ENCODE measurements at regions not wholly inside any gene's neighbourhood (a gene's known extent, or its start where the extent isn't known, plus 50 kb on each side); places are given as distances from the start of the nearest gene placed in this dataset.

DNA sequence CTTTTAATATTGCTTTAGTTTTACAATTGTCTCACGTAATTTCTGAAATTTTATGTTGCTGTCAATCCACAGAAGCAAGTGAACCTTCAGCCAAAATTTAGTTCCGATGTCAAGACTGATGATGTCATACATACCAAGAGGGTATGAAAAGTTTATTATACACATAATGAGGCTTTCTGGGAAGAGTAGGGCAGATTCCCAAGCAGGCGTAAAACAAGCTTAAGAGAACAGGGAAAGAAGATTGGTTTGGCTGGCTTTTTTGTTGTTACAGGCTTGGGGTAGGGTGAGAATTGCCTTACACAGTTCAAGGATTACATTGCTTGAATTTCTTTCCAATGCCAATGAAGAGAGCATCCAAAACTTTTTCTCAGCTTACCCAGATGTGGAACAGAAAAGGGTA lies 1962.9 kb upstream of the CDH6 start:
- Histone ChIP-seq H3K27me3 (replicated peaks; ENCODE audit: control insufficient read depth, insufficient read depth, low read length) (no peaks in the 10 kb centered on the region), H3K36me3 (ENCODE audit: control insufficient read depth, insufficient read depth, low read length) (no peaks in the 10 kb centered on the region), H3K4me3 (replicated peaks; ENCODE audit: low read depth, low read length) (no peak overlapping the region)
- DNase-seq (ENCODE audit: extremely low read depth, insufficient read length), result no peak
- TF ChIP-seq, protein P1, sequence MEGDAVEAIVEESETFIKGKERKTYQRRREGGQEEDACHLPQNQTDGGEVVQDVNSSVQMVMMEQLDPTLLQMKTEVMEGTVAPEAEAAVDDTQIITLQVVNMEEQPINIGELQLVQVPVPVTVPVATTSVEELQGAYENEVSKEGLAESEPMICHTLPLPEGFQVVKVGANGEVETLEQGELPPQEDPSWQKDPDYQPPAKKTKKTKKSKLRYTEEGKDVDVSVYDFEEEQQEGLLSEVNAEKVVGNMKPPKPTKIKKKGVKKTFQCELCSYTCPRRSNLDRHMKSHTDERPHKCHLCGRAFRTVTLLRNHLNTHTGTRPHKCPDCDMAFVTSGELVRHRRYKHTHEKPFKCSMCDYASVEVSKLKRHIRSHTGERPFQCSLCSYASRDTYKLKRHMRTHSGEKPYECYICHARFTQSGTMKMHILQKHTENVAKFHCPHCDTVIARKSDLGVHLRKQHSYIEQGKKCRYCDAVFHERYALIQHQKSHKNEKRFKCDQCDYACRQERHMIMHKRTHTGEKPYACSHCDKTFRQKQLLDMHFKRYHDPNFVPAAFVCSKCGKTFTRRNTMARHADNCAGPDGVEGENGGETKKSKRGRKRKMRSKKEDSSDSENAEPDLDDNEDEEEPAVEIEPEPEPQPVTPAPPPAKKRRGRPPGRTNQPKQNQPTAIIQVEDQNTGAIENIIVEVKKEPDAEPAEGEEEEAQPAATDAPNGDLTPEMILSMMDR (IDR thresholded peaks at IDR 0.05; ENCODE audit: insufficient read depth, low read length, poor library complexity, severe bottlenecking), result no peak

DNA sequence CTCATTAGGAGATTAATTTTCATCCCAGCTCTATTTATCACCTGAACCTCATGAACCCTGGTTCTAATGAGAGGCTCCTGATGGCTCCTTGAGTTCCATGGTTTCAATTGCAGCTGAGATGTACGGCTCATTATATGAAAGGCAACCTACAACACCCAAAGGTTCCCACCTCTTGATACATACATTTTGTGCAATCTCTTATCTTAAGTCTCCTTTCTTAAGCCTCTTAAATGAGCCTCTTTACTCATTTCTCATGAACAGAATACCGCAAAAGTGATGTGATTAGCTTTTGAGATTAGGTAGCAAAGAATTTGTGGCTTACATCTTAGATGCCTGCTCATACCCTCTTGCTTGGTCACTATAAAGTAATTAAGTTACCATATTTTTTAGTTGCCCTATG lies 1964.0 kb upstream of the CDH6 start:
- Histone ChIP-seq H3K4me3 (replicated peaks; ENCODE audit: low read depth, low read length) (no peak overlapping the region), H3K36me3 (ENCODE audit: control insufficient read depth, insufficient read depth, low read length) (no peaks in the 10 kb centered on the region), H3K27me3 (replicated peaks; ENCODE audit: control insufficient read depth, insufficient read depth, low read length) (no peaks in the 10 kb centered on the region)
- TF ChIP-seq, protein P1 (IDR thresholded peaks at IDR 0.05; ENCODE audit: insufficient read depth, low read length, poor library complexity, severe bottlenecking), result no peak
- DNase-seq (ENCODE audit: extremely low read depth, insufficient read length), result no peak

DNA sequence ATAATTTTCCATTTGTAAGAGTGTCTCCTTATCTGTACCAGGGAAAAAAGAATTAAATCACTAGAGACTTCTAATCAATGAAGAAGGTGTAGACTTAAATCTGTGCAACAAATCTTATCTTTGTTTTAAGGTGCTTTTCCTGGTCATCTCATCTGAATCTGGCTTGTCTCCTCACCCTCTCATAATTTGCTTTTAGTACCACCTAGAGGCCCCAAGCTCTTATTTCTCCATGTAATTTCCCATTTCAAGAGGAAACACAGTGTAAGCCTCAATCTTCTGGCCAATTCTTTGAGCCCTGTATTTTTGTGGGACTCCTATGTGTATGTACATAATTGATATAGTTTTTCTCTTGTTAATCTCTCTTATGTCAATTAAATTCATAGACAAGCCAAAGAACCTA lies 1975.3 kb upstream of the CDH6 start:
- Histone ChIP-seq H3K36me3 (ENCODE audit: control insufficient read depth, insufficient read depth, low read length) (no peaks in the 10 kb centered on the region), H3K4me3 (replicated peaks; ENCODE audit: low read depth, low read length) (no peak overlapping the region), H3K27me3 (replicated peaks; ENCODE audit: control insufficient read depth, insufficient read depth, low read length) (no peaks in the 10 kb centered on the region)
- DNase-seq (ENCODE audit: extremely low read depth, insufficient read length), result no peak
- TF ChIP-seq, protein P1 (IDR thresholded peaks at IDR 0.05; ENCODE audit: insufficient read depth, low read length, poor library complexity, severe bottlenecking), result no peak

DNA sequence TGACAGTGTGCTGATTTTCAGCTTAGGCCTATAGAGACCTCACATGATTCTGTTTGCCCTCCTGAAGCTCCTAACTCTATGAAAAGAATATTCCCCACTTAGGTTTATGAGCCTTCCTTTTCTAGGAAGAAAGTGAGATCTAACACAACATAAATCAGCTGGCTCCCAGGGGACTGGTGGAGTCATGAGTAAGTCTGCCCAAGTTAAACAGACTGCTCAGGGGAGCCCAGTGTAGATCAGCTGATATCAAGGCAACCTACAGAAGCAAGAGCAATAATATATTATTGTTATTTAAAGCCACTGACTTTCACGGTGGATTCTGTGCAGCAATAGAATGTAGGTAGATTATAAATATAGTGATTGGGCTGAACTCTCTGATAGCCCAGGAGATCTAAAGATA lies 1978.6 kb upstream of the CDH6 start:
- TF ChIP-seq, protein P1 (IDR thresholded peaks at IDR 0.05; ENCODE audit: insufficient read depth, low read length, poor library complexity, severe bottlenecking), result no peak
- Histone ChIP-seq H3K36me3 (ENCODE audit: control insufficient read depth, insufficient read depth, low read length) (no peaks in the 10 kb centered on the region), H3K27me3 (replicated peaks; ENCODE audit: control insufficient read depth, insufficient read depth, low read length) (no peaks in the 10 kb centered on the region), H3K4me3 (replicated peaks; ENCODE audit: low read depth, low read length) (no peak overlapping the region)
- no peak for DNase-seq (ENCODE audit: extremely low read depth, insufficient read length)

DNA sequence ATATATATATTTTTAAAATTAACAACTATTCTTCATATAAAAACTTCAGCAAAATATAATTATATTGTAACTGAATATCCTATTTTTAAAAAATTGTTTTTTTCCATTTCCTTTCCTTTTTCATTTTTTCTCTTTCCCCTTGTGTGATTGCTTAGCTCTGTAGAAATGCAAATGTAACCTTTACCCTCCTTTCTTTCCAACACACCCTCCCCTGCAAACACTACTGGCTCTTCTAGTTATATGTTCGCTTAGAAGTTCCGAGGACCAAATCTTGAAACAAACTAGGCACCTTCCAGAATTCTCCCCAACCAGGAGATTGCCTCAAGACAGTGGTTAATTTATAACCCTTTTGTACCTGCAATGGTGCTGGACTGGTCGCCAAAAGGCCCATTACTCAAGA lies 1980.0 kb upstream of the CDH6 start:
- Histone ChIP-seq H3K4me3 (replicated peaks; ENCODE audit: low read depth, low read length) (no peak overlapping the region), H3K27me3 (replicated peaks; ENCODE audit: control insufficient read depth, insufficient read depth, low read length) (no peaks in the 10 kb centered on the region), H3K36me3 (ENCODE audit: control insufficient read depth, insufficient read depth, low read length) (no peaks in the 10 kb centered on the region)
- TF ChIP-seq, protein P1 (IDR thresholded peaks at IDR 0.05; ENCODE audit: insufficient read depth, low read length, poor library complexity, severe bottlenecking), result no peak
- no peak for DNase-seq (ENCODE audit: extremely low read depth, insufficient read length)

DNA sequence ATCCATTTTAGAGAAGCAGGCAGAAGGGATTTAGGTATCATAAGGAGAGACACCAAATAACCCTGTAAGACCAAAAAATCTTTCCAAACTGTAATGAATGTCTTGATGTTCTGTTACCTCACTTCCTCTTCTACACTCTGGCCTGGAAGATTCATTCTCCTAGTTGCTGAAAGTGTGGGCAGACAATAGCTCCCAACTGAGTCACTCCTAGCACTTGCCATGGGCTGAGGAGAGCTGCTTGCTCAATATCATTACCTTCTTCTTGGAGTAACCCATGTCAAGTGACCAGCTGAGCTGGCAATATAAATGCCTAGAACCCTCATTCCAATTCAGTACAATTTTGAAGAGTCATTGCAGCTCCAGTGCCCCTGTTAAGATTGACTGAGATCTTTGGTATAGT lies 1985.5 kb upstream of the CDH6 start:
- DNase-seq (ENCODE audit: extremely low read depth, insufficient read length), result no peak
- H3K27me3 ChIP-seq (replicated peaks; ENCODE audit: control insufficient read depth, insufficient read depth, low read length), result no peaks in the 10 kb centered on the region
- no peak overlapping the region for H3K4me3 ChIP-seq (replicated peaks; ENCODE audit: low read depth, low read length)
- TF ChIP-seq, protein P1 (IDR thresholded peaks at IDR 0.05; ENCODE audit: insufficient read depth, low read length, poor library complexity, severe bottlenecking), result no peak
- H3K36me3 ChIP-seq (ENCODE audit: control insufficient read depth, insufficient read depth, low read length), result no peaks in the 10 kb centered on the region

All from GM06990 (cell line).